HG03139 (cell line): ENCODE measurements at regions not wholly inside any gene's neighbourhood (a gene's known extent, or its start where the extent isn't known, plus 50 kb on each side); places are given as distances from the start of the nearest gene placed in this dataset.
"Not testable (repeated sequence)": the region's sequence is repeated elsewhere in the genome, so short reads cannot be mapped to it uniquely, and the experiment has no call there.

ENCODE experiments used
- ATAC-seq: cut with Tn5 transposase; IDR thresholded peaks from one replicate; pipeline ENCODE4 v1.9.1; 2021; ENCODE audit not compliant: unreplicated experiment

DNA sequence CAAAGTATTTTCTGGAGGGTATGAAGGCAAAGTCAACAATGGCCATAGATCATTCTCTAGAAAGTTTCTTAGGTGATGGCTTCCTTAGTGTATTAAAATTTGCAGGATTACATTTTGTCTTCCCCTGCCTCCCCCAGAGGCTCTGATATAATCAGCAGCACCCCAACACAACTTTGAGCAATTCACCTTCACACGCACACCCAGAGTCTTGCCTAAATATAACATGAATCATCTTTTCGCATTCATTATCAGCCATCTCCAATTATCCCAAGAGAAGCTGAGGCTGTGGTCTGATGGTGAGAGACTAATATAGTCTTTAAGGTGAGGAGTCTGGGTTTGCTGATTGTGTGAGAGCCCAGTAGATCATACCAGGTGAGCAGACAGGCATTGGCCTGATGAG is 343.0 kb downstream of the RRAGC start:
- ATAC-seq, result no peak

DNA sequence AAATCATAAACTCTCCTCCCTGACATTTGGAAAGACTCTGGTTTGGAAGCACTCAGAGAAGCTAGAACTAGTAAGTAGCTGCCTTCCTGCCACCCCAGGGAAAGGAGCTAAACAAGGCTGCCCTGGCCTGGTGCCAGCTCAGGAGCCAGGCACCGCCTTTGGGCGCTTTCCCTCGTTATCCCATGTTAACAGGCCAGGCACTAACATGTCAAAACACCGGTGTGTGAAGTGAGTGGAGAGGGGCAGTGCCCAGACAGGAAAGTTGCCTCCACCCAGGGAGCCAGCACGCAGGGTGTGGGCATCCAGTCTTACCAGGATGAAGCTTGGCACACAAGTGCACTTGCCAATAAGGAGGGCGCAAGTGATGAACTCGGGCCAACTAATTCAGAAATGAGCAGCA is 346.8 kb downstream of the RRAGC start:
- ATAC-seq, result no peak

DNA sequence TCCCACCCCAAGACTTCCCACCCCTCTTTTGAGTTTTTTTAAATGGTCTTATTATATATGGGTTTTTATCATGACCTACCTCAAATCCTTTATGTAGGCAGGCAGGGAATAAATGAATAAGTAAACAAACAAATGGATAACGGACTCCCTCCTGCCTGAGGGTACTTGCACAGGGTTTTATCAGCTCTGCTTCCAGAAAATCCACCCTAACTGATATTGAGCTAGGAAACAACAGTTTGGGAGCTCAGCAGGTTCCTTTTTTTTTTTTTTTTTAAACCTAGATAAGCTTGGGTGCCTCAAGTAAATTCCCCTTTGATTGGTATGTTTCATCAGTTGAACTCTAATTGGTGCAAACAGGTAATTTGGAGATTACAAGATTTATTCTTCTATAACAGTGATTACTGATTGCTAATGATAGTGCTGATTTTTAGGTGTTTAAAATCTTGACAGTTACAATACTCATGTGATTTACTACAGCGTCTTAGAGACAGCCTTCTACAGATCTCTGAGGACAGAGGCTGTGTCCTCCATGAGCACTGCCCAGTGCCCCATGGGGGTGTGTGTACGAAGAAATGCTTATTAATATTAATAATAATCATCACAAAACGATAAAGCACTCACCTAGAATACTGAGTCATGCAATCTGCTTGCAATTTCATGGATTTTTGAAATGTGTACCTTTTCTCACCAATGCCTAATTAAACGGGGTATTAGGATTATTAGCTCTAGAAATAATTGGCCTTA is 347.4 kb downstream of the RRAGC start:
- no peak for ATAC-seq

DNA sequence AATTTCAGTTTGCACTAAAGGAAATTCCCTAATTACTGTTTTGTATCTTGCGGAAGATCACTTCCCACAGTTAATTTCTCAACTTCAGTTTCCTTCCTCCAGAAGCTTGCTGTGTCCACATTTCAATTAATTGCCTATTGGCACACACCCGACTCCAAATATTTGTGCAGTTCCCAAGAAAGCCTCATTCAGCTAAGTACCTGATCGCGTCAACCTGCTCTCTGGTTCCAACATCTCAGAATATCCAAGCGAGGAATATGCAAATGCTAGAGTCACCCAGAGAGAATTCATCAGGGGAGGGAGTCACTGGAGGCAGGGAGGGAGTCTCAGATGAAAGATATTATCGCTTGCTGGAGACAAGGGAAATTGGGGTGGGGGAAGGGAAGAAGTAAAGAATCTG is 351.3 kb downstream of the RRAGC start:
- no peak for ATAC-seq

DNA sequence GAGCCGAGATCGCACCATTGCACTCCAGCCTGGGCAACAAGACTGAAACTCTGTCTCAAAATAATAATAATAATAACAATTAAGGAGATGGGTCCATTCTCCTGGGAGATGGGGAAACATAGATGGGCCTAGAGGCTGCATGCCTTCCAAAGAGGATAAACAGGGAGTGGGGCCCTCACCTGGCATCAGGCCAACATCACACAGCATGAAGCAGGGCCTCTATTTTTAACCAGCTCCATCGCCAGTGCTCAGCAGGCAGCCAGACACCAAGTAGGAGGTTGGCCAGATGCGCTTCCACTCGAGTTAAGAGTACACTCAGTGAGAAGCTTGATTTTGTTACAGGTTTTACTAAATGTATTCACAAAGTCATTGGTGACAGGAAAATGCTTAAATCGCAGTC is 352.0 kb downstream of the RRAGC start:
- ATAC-seq, result no peak

DNA sequence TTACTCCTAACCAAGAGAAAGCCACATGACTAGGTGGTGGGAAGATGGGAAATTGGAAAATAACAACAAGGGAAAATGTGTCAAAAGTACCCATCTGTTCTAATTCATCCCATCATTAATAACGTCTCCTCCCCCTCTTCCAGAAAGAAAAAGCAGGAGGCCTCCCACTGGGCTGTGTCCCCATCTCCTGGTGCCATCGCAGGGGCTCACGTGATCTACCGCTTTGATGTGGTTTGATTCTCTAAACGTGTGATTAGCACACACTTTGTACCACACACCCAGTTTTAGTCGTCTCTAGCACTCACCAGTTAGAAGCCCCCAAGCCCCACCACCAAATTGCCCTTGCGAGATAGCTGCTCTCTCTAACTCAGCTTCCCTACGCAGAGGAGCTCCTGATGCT is 353.6 kb downstream of the RRAGC start:
- ATAC-seq, result no peak

DNA sequence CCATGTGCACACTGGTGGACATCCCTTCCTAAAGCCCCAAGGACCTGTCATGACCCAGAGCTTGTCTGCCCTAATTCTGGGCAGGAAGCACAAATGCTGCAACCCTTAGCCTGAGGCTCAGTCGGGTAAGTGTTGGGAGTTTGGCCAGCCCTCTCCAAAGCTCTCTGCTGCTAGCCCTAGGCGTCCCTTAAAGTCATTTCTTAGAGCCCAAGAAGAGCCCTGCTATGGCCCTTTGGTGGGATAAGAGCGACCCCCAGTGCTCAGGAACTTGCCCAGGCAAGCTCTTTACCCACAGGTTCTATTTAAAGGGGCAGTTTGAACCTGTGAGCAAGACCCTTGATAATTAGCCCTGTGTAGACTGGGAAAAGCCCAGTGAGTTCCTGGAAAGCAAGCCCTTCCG is 356.8 kb downstream of the RRAGC start:
- no peak for ATAC-seq

DNA sequence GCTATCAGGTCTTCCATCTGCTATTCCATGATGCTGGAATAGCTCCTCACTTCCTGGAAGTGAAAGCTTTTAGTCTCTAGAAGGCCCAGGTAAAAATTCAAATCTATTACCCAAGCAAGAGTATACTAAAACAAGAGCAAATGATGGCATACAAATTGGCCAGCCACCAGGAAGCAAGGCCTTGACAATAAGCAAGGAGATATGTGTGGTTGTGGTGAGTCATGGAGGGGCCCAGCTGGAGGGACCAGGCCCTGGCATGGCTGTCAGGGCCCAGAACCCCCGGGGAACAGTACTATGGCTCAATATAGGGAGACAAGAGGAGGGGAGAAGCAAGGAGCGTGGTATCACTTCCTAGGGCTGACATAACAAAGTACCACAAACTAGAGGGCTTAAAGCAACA is 358.7 kb downstream of the RRAGC start:
- no peak for ATAC-seq

DNA sequence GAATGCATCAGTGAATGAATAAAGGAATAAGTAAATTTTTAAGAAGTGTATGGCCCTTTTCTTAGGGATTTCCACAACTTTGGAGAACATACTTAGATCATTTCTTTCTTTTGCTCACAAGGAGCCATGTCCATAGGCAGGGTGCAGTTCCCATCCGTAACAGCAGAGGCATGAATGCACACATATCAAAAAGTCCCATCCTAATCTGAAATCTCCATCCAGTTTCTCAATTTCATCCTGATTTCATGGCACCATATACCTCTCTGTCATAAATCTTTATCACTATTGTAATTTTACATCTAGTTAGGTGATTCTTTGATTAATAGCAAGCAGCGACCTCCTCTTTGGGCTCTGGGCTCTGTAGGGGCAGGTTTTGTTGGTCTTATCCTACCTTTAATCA is 359.2 kb downstream of the RRAGC start:
- no peak for ATAC-seq

DNA sequence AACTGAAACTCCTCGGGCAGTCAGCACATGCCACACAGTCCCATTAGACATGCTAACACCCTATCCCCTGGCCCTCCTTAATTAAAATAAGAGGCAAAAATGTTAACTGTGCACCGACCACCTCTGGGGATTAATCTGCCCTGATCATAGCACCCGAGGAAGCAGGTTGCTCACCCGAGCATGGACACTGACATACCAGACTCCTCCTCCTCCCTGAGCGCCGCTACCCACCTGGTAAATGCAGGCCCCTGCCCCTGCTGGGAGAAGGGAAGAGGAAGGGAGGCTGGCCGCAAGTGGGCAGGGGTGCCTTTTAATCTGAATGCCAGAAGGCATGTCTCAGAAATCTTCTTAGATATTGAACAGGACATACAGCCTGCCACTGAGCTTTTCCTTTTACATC is 360.9 kb downstream of the RRAGC start:
- no peak for ATAC-seq

DNA sequence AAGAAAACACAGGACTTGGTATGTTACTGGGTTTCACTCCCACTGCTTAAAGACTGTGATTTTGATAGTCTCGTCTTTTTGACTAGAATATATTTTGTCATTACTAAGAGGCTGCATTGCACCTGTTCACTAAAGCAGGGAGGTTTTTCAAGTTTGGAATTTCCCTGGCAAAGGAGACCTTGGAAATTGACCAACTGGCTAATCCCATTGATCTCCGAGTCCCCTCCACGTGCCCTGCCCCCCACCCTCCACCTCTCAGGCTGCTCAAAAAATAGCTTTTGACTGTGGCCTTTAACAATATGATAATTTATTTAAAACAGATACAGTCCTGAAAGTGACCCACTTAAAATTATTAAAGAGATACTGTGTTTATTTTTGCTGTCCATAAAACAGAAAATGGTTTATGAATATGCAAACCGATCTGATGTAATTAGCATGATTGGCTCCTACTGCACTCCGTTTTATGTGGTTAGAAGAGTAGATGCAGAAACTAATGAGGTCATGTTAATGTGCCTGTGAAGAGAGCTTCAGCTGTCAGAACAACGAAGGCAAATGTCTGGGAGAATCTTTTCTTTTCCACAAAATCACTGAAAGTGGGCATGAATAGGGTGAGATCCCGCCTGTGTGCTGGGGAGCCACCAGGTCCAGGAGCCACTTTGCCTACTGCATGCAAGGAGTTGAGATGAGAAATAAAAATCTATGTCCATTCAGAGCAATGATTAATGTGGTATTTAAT is 361.5 kb downstream of the RRAGC start:
- ATAC-seq, result no peak

DNA sequence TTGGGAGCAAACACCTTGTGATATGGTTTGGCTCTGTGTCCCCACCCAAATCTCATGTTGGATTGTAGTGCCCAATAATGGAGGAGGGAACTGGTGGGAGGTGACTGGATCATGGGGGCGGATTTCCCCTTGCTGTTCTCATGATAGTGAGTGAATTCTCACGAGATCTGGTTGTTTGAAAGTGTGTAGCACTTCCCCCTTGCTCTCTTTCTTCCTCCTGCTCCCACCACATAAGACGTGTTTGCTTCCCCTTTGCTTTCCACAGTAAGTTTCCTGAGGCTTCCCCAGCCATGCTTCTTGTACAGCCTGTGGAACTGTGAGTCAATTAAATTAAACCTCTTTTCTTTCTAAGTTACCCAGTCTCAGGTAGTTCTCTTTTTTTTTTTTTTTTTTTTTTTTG is 366.3 kb downstream of the RRAGC start:
- ATAC-seq, result not testable (repeated sequence)

DNA sequence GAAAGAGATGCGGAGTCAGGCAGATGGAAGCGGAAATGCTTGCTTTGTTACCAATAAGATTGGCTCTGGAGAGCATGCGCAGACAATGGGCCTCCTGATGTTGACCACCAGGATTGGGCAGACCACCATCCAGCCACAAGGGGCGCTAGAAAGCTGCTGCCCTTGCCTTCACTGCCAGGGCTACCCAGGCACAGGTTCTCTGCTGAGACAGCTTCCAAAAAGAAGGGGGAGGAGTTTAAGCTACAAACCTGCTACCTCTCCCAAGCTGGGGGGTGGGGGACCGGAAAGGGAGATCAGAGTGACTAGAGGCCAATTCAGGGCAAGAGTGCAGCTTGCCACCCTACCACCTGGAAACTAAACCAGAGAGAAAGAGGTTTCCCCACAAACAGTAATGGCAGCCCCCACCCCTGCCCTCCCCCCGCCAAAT is 369.7 kb downstream of the RRAGC start:
- ATAC-seq, result no peak

DNA sequence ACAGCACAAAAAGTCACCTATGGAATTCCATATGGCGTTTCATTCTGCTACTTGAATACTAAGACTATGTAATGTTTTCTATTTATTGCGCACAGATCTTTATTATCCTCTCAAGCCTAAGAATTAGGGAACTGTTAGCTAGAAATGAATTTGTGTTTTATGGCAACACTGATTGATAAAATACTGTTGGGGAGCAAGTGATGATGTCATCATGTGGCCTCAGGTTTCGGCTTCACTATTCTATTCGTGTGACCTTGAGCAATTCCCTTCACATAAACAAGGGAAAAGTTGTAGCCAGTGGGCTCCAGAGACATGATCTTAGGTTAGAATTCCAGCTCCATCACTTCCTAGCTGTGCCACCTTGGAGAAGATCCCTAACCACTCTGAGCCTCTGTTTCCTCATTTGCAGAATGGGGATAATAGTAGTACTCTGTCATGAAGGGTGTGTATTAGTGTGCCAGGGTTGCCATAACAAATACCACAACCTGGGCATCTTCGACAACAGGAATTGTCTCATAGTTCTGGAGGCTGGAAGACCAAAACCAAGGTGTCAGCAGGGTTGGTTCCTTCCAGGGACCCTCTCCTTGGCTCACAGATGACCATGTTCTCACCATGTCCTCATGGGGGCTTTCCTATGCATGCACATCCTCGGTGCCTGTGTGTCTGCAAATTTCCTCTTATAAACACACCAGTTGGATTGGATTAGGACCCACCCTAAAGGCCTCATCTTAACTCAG is 371.2 kb downstream of the RRAGC start:
- no peak for ATAC-seq

DNA sequence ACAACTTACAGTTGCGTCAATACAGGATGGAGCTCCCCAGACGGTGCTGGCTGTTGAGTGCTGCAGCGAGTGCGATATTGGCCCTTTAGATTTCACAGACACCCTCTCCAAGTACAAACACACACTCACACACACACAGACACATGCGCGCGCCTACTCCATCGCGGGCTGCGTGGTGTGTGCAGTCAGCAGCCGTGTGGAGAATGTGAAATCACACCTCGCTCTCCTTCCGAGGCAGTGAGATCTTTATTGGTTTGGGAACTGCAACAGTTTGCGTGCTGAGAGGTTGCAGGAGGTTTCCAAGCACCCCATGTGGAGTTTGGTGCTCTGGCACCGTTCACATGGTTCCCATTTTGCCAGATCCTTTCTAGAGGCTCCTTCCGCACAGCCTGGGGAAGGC is 372.2 kb downstream of the RRAGC start:
- ATAC-seq, result no peak

DNA sequence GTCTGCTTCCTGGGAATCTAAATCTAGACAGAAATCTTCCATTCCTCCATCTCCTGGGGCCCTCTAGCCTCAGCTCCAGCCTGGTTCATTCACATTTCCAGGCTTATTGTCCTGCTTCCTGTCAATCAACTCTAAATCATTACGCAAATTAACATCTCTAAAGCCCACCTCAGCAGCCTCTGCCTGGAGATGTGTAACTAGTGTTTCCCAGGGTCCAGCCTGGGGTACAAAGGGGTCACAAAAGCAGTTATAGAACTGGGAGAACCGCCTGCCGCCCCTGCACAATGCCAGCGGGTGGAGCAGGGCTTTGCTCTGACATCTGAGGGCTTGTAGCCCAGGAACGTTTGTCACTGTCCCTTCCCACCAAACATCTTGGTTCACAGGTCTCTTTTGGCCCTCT is 373.5 kb downstream of the RRAGC start:
- no peak for ATAC-seq

DNA sequence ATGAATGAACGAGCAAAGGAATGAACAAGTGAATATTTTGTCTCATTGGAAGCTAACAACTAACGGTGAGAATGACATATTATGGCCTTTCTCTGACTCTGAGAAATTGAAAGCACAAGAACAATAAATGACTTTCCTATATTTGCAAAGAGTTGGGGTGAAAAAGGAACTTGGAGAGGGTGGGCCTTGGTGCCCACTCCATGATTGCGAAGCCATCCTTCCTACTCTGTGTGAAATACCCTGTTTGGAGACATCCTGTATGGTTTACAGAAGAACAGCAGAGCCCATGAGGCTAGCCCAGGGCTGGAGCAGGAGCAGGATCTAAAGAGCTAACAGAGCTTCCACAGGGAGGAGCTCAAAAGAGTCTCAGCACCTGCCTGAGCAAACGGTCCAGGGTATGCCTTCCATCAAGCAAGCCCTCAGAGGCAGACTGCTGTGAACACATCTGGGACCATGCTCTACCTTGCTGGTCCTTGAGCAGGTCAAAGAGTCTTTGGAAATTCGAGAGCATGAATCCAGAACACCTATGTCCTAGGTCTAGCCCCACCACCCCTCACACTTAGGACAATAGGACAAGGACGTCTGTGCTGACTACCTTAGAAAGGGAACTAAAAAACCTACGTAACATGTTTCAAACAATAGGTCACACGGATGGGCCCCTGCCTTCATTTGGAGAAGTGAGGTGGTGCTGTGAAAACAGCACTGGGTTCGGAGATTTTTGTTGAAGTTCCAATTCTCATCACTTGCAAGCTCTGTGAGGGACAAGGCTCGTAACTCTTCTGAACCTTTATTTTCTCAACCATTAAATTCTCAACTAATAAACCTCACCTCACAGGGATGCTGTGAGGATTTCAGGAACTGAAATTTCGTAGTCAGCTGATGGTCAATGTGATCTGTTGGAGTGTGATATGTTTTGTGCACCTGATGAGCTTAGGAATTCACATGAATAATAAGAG is 377.4 kb downstream of the RRAGC start:
- no peak for ATAC-seq

DNA sequence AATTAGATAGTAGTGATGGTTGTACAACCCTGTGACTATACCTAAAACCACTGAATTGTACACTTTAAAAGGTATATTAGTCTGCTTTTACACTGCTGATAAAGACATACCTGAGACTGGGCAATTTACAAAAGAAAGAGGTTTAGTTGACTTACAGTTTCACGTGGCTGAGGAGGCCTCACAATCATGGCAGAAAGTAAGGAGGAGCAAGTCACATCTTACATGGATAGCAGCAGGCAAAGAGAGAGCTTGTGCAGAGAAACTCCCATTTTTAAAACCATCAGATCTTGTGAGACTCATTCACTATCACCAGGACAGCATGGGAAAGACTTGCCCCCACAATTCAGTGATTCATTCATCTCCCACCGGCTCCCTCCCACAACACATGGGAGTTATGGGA is 379.9 kb downstream of the RRAGC start:
- ATAC-seq, result not testable (repeated sequence)

DNA sequence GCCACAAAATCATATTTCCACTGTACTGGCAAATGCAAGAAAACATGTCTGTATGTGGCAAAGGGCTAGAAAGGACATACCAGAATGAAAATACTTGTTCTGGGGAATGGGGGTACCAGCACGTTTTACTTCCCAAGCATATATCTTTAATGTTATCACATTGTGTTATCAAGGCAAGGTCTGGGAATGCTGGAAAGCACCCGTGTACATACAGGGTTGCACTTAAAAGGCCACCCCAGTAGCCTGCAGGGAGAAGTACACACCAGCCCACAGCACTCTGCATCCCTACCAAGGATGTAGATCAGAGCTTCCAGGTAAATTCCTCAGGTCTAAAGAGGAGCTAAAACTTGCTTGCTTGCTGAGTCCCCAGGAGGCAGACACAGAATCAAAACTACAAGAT is 381.8 kb downstream of the RRAGC start:
- no peak for ATAC-seq

DNA sequence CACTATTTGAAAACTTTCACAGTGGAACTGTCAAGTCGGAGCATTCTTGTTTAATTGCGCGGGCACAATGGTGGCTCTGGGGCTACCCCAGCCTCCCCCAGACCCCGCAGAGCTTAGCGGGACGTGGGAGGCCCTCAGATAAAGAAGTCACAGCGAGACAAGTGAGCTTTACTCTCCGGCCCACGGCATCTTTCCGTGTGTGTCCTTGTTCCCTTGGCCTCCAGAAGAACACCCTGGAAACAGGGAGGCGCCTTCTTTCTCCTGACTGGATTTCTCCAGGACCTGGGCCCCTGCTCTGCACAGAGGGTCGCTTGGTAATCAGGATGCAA is 382.8 kb downstream of the RRAGC start:
- ATAC-seq, result no peak
